HepG2 (cell line): ENCODE measurements at regions not wholly inside any gene's neighbourhood (a gene's known extent, or its start where the extent isn't known, plus 50 kb on each side); places are given as distances from the start of the nearest gene placed in this dataset.
A peak's percentile ranks its signal among the peaks of the same experiment; 100 is the strongest.

ENCODE experiments used
- ATAC-seq: fragments of 200-7000 bp; cut with Tn5 transposase; 3 replicates; pipeline ENCODE4 v1.9.1; 2020; ENCODE audit warnings: mild to moderate bottlenecking, moderate library complexity
- BruUV-seq: library from RNA; stranded (reverse); fragments of 400-500 nt; replicated peaks from 2 replicates; lab custom pipeline; 2021; lab: Mats Ljungman, UMichigan
- CTCF ChIA-PET: fragments of 300-600 bp; formaldehyde crosslinking; extraction: SDS; loops from one replicate; lab custom pipeline; 2021; ENCODE audit warnings: low total read pairs, inconsistent platforms, low intra/inter-chr PET ratio; lab: Yijun Ruan, JAX
- POLR2A ChIA-PET: fragments of 350-600 bp; sonication (Branson Sonifier 250); formaldehyde crosslinking; loops from one replicate; lab custom pipeline; 2020; ENCODE audit warnings: antibody characterized with exemption, inconsistent platforms; lab: Yijun Ruan, JAX
- DNase-seq: peaks from one replicate; pipeline ENCODE4 v3.0.0-alpha.2; 2015; ENCODE audit warnings: low spot score
- FAIRE-seq: peaks from 3 replicates; lab custom pipeline; 2011; peaks lifted over from hg19 to GRCh38; lab: Jason Lieb, UNC
- H2AFZ ChIP-seq: one replicate; pipeline ENCODE4 v1.6.1; 2011; ENCODE audit warnings: low read length, inconsistent platforms
- H3K27ac ChIP-seq: fragments of 300-600 bp; 3 replicates; pipeline ENCODE4 v1.8.0; 2011; ENCODE audit warnings: mixed run types, mild to moderate bottlenecking, mixed read lengths, low read length, inconsistent platforms; ENCODE audit not compliant: insufficient read depth; ENCODE audit errors: extremely low read length
- H3K27me3 ChIP-seq, 2 experiments: fragments of 200-600 bp in 1 of 2; 2 replicates in 1 of 2; 3 replicates in 1 of 2; pipeline versions ENCODE4 v1.6.0 to v1.8.0; 2011; ENCODE audit warnings: low read length in 2 of 2, mild to moderate bottlenecking in 2 of 2, moderate library complexity in 2 of 2, inconsistent platforms in 1 of 2; ENCODE audit not compliant: insufficient read depth in 2 of 2, control insufficient read depth in 1 of 2
- H3K36me3 ChIP-seq, 2 experiments: fragments of 200-600 bp in 1 of 2; replicated peaks in 1 of 2; 2 replicates in 1 of 2; 3 replicates in 1 of 2; pipeline versions ENCODE4 v1.5.1 to v1.8.0; 2011; ENCODE audit warnings: low read length in 2 of 2, inconsistent platforms in 1 of 2; ENCODE audit not compliant: insufficient read depth in 2 of 2, control insufficient read depth in 1 of 2
- H3K4me1 ChIP-seq: 2 replicates; pipeline ENCODE4 v1.5.1; 2012; ENCODE audit warnings: low read length, inconsistent platforms; ENCODE audit not compliant: insufficient read depth
- H3K4me2 ChIP-seq: 2 replicates; pipeline ENCODE4 v1.6.0; 2011; ENCODE audit warnings: low read depth, low read length, inconsistent platforms
- H3K4me3 ChIP-seq, 3 experiments: fragments of 200-600 bp in 1 of 3; sonication (generic), shearing (Covaris generic) in 1 of 3; replicated peaks in 1 of 3; 2 replicates each; pipeline ENCODE4 v1.5.1; 2011 to 2016; ENCODE audit warnings: low read length in 3 of 3, inconsistent platforms in 2 of 3, low read depth in 2 of 3, mild to moderate bottlenecking in 2 of 3, control low read depth in 1 of 3, mixed read lengths in 1 of 3; ENCODE audit not compliant: insufficient read depth in 1 of 3
- H3K79me2 ChIP-seq: one replicate; pipeline ENCODE4 v1.6.1; 2011; ENCODE audit warnings: low read length, inconsistent platforms; ENCODE audit not compliant: insufficient read depth
- H3K9ac ChIP-seq: 2 replicates; pipeline ENCODE4 v1.6.0; 2011; ENCODE audit warnings: mild to moderate bottlenecking, low read depth, low read length, inconsistent platforms; ENCODE audit not compliant: insufficient read depth
- H3K9me3 ChIP-seq: 2 replicates; pipeline ENCODE4 v1.5.1; 2012; ENCODE audit warnings: mild to moderate bottlenecking, low read length
- H4K20me1 ChIP-seq: 2 replicates; pipeline ENCODE4 v1.6.0; 2011; ENCODE audit warnings: inconsistent platforms, mild to moderate bottlenecking, low read length, moderate library complexity; ENCODE audit not compliant: insufficient read depth
- CTCF ChIP-seq: sonication (generic); formaldehyde crosslinking; IDR thresholded peaks from 2 replicates; pipeline ENCODE4 v1.5.0; 2020; ENCODE audit warnings: mild to moderate bottlenecking, missing genetic modification reagents, moderate library complexity
- FOXA3 ChIP-seq: IDR thresholded peaks from 2 replicates; pipeline ENCODE4 v1.6.1; 2016; ENCODE audit warnings: missing genetic modification reagents, missing compliant biosample characterization
- HHEX ChIP-seq: IDR thresholded peaks from 2 replicates; pipeline ENCODE4 v1.6.1; 2016; ENCODE audit warnings: control low read depth
- RELA ChIP-seq: sonication (generic); formaldehyde crosslinking; IDR thresholded peaks from 2 replicates; pipeline ENCODE4 v1.4.0; 2020; ENCODE audit warnings: missing genetic modification reagents
- ZNF207 ChIP-seq: fragments of 450-650 bp; IDR thresholded peaks from 2 replicates; pipeline ENCODE4 v1.6.1; 2016; ENCODE audit warnings: antibody characterized with exemption, borderline replicate concordance
- ZNF562 ChIP-seq: sonication (generic); formaldehyde crosslinking; IDR thresholded peaks from 2 replicates; pipeline ENCODE4 v1.8.0; 2022; ENCODE audit warnings: missing genetic modification reagents, borderline replicate concordance
- ZNF616 ChIP-seq: sonication (generic); formaldehyde crosslinking; IDR thresholded peaks from 2 replicates; pipeline ENCODE4 v1.5.0; 2020; ENCODE audit warnings: low read depth, mild to moderate bottlenecking, missing genetic modification reagents
- WGBS: methylation state at CpG from one replicate; pipeline ENCODE4 v1.1.6; 2017; ENCODE audit warnings: low lambda C conversion rate; 5-methylcytosine and 5-hydroxymethylcytosine counted together
- in situ Hi-C: cut with HindIII; loops from 2 replicates; pipeline ENCODE4 v1.10.0; 2017; ENCODE audit warnings: low pct_unique_long_range_greater_than_20kb; ENCODE audit not compliant: extremely low pct_ligation_motif_present
- intact Hi-C: fragments of 100-400 bp; cut with micrococcal nuclease; formaldehyde crosslinking; loops from one replicate; pipeline ENCODE4 v1.10.0; 2022; ENCODE audit not compliant: unreplicated experiment

DNA sequence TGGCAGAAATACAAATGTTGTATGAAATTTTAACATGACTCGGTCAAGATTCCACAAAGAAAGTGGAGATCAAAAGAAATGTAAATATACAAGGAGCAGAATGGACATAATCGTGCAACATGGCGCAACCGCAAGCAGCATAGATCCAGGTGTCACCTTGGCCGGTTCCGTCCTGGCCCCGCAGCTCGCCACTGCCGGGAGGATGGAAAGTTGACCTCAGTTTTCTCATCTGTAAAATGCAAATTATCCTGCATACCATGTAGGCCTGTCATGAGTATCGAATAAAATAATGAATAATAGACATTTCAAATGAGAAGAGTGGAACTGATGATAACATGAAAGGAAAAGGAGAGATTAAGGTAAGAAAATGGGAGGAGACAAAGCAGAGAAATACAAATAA is 427.3 kb upstream of the SMIM21 start:
- H3K9me3 ChIP-seq, result no peaks in the 10 kb centered on the region
- whole genome bisulfite sequencing, result 46% methylated on average over 10 of the region's 10 CpGs
- H3K79me2 ChIP-seq, result no peaks in the 10 kb centered on the region
- H4K20me1 ChIP-seq, result no peaks in the 10 kb centered on the region
- no peak overlapping the region for H2AFZ ChIP-seq
- H3K4me1 ChIP-seq, result no peaks in the 10 kb centered on the region
- ATAC-seq (no peak), DNase-seq (no peak), FAIRE-seq (no peak)
- peaks cover 0 to 3% of the 10 kb centered on the region in 2 experiments; a peak in 1 of 5 replicates for H3K27me3 ChIP-seq
- no peak overlapping the region for H3K9ac ChIP-seq
- no peak overlapping the region for H3K4me3 ChIP-seq
- POLR2A ChIA-PET, result no interaction called here
- intact Hi-C loops (no loop called here), in situ Hi-C loops (no loop called here)
- no TSS peak for BruUV-seq
- no peaks in the 10 kb centered on the region for H3K36me3 ChIP-seq
- TF ChIP-seq ZNF207 (no peak), HHEX (CRISPR knock-in tag) (no peak), ZNF616 (CRISPR knock-in tag) (no peak), ZNF562 (CRISPR knock-in tag) (no peak), RELA (CRISPR knock-in tag) (no peak)
- no peak overlapping the region for H3K4me2 ChIP-seq
- CTCF ChIA-PET, result no interaction called here
- no peak overlapping the region for H3K27ac ChIP-seq

DNA sequence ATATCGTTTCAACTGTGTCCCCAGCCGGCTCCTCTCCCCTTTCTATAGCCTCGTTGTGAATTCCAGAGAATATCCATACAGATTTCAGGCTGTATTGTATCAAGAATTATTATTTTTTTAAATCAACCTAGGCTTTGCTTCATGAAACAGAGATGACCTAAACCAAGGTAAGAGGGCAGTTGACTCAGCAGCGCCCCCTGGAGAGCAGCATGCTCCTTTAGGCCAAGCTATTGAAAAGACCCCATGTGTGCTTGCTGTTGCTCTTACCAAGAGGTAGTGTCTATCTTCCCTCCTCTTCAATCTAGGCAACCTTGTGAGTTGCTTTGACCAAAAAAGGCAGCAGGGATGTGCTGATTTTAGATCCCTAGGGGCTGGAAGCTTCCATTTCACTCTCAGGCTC is 426.7 kb upstream of the SMIM21 start:
- DNase-seq, result peak; percentile 3
- ATAC-seq, result no peak

More for the DNA sequence above, 426.7 kb upstream of the SMIM21 start:
- ChIA-PET POLR2A (no interaction called here), CTCF (no interaction called here)
- Histone ChIP-seq H4K20me1 (no peaks in the 10 kb centered on the region), H3K9ac (no peak overlapping the region), H3K79me2 (no peaks in the 10 kb centered on the region), H3K4me3 (no peak overlapping the region), H2AFZ (no peak overlapping the region), H3K36me3 (no peaks in the 10 kb centered on the region), H3K4me1 (no peaks in the 10 kb centered on the region), H3K27me3 (no peaks in the 10 kb centered on the region), H3K27ac (no peak overlapping the region), H3K9me3 (no peaks in the 10 kb centered on the region), H3K4me2 (no peak overlapping the region)
- no TSS peak for BruUV-seq
- no peak for FAIRE-seq
- intact Hi-C loops (no loop called here), in situ Hi-C loops (no loop called here)
- 13% methylated on average over 4 of the region's 4 CpGs for WGBS
- TF ChIP-seq CTCF (CRISPR knock-in tag) (0 out of 2 replicates have a peak, but pooled peaks have one; percentile 31), FOXA3 (no peak)
